Kasumi-1 (cell line): ENCODE measurements at regions not wholly inside any gene's neighbourhood (a gene's known extent, or its start where the extent isn't known, plus 50 kb on each side); places are given as distances from the start of the nearest gene placed in this dataset.
"Not testable (repeated sequence)": the region's sequence is repeated elsewhere in the genome, so short reads cannot be mapped to it uniquely, and the experiment has no call there.

ENCODE experiments used
- DNase-seq, 2 experiments: peaks; one replicate each; lab custom pipeline; 2025; lab: John Stamatoyannopoulos, UW

DNA sequence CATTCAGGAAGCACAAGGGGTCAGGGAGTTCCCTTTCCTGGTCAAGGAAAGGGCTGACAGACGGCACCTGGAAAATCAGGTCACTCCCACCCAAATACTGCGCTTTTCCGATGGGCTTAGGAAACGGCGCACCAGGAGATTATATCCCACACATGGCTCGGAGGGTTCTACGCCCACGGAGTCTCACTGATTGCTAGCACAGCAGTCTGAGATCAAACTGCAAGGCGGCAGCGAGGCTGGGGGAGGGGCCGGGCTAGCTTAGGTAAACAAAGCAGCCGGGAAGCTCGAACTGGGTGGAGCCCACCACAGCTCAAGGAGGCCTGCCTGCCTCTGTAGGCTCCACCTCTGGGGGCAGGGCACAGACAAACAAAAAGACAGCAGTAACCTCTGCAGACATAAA lies 68.0 kb upstream of the CCT8L2 start:
- not testable (repeated sequence) for DNase-seq

DNA sequence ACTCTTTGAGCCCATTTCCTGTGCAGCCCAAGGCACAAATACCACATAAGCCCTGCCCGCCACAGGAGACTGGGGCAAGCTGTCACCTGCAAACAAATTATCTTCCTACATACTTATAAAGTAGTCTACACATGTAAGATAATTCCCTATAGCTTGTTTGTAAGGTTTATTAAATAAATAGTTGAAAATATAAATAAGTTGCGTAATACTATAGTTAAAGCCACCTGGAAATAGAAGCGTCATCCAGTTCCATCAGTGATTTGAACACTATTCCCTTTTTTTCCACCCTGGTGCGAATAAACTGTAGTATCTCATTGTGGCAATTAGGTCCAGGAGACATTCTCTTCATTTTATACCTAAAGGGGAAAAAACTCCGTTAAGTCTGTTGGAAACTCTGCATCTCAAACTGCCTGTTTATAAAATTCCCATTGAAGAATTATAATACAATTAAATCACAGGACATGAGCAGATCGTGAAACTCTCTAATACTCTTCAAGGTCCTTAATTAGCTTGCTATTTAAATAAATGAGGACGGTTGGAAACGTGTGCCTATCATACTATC lies 66.7 kb upstream of the CCT8L2 start:
- not testable (repeated sequence) for DNase-seq

GRCh38 chr22:16658068-16658467 lies 65.5 kb upstream of the CCT8L2 start:
- no peak for DNase-seq

DNA sequence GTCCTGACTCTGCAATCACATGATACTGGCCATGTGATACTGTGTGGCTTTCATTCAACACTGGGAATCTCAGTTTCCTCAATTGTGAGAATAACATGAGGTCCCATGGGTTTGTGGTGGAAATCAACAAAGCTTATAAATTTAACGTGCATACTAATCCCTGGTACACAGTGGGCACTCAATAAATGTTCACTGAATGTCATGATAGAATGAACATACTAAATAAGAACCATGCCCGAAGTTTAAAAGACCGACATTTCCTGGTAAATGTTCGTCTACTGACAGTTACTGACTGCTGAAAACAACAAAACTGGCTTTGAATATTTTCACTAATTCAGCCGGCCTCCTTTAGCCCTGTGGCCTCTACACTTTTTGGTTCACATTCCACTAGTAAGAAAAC lies 62.3 kb upstream of the CCT8L2 start:
- no peak for DNase-seq

DNA sequence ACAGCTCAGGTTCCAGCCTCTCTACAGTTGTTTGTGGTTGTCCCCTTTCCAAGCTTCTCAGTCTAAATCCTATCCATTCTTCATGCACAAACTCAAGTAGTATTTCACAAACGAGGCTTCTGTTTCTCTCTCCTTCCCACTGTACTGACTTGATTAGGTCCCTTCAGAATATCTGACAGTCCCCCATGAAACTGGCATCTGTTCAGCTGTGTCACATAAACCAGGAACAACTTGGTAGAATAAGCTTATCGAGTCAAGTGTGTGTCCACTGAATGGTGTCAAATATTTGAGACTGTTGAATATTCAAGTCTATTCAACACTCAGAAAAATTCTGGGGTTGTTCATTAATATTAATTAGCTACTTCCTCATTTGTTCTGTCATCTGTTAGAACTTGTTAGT lies 61.7 kb upstream of the CCT8L2 start:
- DNase-seq: not testable (repeated sequence)

DNA sequence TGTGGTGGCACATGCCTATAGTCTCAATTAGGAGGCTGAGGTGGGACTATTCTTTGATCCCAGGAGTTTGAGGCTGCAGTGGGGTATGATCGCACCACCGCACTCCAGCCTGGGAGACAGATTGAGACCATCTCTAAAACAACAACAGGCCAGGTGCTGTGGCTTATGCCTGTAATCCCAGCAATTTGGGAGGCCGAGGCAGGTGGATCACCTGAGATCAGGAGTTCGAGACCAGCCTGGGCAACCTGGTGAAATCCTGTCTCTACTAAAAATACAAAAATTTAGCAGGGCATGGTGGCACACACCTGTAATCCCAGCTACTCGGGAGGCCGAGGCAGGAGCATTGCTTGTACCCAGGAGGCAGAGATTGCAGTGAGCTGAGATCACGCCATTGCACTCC lies 60.6 kb upstream of the CCT8L2 start:
- not testable (repeated sequence) for DNase-seq

- DNase-seq: no peak
Measured at GRCh38 chr22:16651217-16651616, 58.6 kb upstream of the CCT8L2 start.
